ENCODE measurements at regions not wholly inside any gene's neighbourhood (a gene's known extent, or its start where the extent isn't known, plus 50 kb on each side); places are given as distances from the start of the nearest gene placed in this dataset.
A peak's percentile ranks its signal among the peaks of the same experiment; 100 is the strongest.

DNA sequence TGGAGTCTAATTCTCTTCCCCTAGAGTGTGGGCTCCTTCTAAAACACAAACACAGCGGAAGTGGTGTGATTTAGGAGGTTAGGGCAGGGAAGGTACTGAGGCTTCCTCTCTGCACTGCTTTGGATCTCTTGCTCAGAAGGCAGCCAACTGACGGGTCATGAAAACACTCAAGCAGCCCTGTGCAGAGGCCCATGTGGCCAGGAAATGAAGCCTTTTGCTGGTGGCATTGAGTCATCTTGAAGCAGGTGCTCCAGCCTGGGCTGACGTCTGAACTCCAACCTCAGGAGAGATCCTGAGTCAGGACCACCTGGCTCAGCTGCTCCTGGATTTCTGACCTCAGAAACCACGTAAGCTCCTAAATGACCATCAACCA lies 72.9 kb downstream of the MRM1 start:
- no peak overlapping the region for H3K4me3 ChIP-seq (ENCODE audit: low read depth, low read length)
- ChIA-PET POLR2A (no interaction called here), CTCF (interaction anchor here (0.6 kb wide), 1 partner anchor 16 kb away, joined by 3 read pairs; no protein-coding TSS in a partner anchor)
- no peak overlapping the region for H3K27ac ChIP-seq (ENCODE audit: extremely low read depth, low read depth, low read length)
- no peaks in the 10 kb centered on the region for H3K36me3 ChIP-seq (ENCODE audit: control insufficient read depth in 2 of 2, insufficient read depth in 1 of 2, low read length in 2 of 2)
- TF ChIP-seq REST (tag by site-specific recombination; IDR thresholded peaks at IDR 0.05) (no peak), ZNF174 (tag by site-specific recombination; IDR thresholded peaks at IDR 0.05) (no peak), ZNF549 (tag by site-specific recombination; IDR thresholded peaks at IDR 0.05) (no peak), KLF8 (tag by site-specific recombination; IDR thresholded peaks at IDR 0.05) (no peak), SCRT2 (tag by site-specific recombination; IDR thresholded peaks at IDR 0.05) (no peak), ZXDB (tag by site-specific recombination; IDR thresholded peaks at IDR 0.05) (no peak), ZNF544 (tag by site-specific recombination; IDR thresholded peaks at IDR 0.05) (no peak), ZNF48 (tag by site-specific recombination; IDR thresholded peaks at IDR 0.05) (no peak), ZNF654 (tag by site-specific recombination; IDR thresholded peaks at IDR 0.05; ENCODE audit: low read depth) (no peak), ZNF292 (tag by site-specific recombination; IDR thresholded peaks at IDR 0.05; ENCODE audit: borderline replicate concordance, low read depth) (no peak)
- TF ChIP-seq, protein P1, sequence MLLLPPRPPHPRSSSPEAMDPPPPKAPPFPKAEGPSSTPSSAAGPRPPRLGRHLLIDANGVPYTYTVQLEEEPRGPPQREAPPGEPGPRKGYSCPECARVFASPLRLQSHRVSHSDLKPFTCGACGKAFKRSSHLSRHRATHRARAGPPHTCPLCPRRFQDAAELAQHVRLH (tag by site-specific recombination; IDR thresholded peaks at IDR 0.05): no peak
- no peaks in the 10 kb centered on the region for H3K9me3 ChIP-seq (ENCODE audit: control insufficient read depth, insufficient read depth, low read depth, low read length)
- H3K4me1 ChIP-seq (ENCODE audit: control insufficient read depth, insufficient read depth, low read length): no peaks in the 10 kb centered on the region

DNA sequence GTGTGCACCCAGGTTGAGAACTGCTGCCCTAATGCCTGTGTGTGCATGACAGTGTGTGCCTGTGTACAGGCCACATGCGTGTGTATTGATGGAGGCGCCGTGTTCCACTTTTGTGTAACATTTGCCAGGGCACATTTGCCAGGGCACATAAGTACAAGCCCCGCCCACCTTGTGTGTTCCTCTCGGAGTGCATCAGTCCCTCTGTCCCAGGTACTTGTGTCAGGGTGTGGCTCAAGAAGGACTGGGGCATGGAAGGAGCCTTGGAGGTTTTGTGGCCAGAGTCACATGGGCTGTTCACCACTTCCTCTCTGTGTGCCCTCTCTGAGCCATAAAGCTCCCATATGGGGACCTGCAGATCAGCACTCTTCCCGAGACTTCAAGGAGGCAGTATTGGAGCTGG lies 73.9 kb downstream of the MRM1 start:
- ChIA-PET POLR2A (no interaction called here), CTCF (interaction anchor here (1.1 kb wide), 1 partner anchor 47 kb away, joined by 3 read pairs; no protein-coding TSS in a partner anchor)
- Histone ChIP-seq H3K4me1 (ENCODE audit: control insufficient read depth, insufficient read depth, low read length) (no peaks in the 10 kb centered on the region), H3K36me3 (ENCODE audit: control insufficient read depth in 2 of 2, insufficient read depth in 1 of 2, low read length in 2 of 2) (no peaks in the 10 kb centered on the region), H3K27ac (ENCODE audit: extremely low read depth, low read depth, low read length) (no peak overlapping the region), H3K4me3 (ENCODE audit: low read depth, low read length) (no peak overlapping the region), H3K9me3 (ENCODE audit: control insufficient read depth, insufficient read depth, low read depth, low read length) (no peaks in the 10 kb centered on the region)
- TF ChIP-seq ZSCAN4 (tag by site-specific recombination; IDR thresholded peaks at IDR 0.05): peak; percentile 51
- no peak for TF ChIP-seq ZNF549 (tag by site-specific recombination; IDR thresholded peaks at IDR 0.05)

DNA sequence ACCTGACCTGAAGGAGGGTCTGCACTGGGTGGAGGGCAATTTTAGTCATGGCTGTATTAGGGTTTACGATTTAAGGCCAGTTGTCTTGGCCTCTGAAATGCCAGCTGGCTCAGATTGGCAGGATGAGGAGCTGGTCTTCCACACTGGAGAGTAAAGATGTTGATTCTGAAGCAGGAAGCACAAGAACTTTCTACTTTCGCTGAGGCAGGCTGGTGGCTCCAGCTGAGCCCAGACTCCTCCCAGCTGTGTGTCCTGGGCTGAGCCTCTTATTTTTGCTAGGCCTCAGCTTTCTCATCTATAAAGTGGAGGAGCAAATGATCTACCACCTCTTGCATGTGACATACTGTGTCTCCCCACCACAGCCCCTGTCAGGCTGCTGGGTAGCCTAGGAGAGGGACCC lies 74.4 kb downstream of the MRM1 start:
- TF ChIP-seq ZNF202 (tag by site-specific recombination; IDR thresholded peaks at IDR 0.05; ENCODE audit: borderline replicate concordance) (no peak), ZNF76 (tag by site-specific recombination; IDR thresholded peaks at IDR 0.05; ENCODE audit: borderline replicate concordance, low read depth) (no peak), EGR2 (tag by site-specific recombination; IDR thresholded peaks at IDR 0.05; ENCODE audit: low read depth) (no peak), ZNF768 (tag by site-specific recombination; IDR thresholded peaks at IDR 0.05) (no peak), SP7 (tag by site-specific recombination; IDR thresholded peaks at IDR 0.05) (no peak), TCF7L2 (IDR thresholded peaks at IDR 0.05; ENCODE audit: borderline replicate concordance, low read depth, low read length) (no peak), ZNF677 (tag by site-specific recombination; IDR thresholded peaks at IDR 0.05) (no peak)
- TF ChIP-seq, protein P2, sequence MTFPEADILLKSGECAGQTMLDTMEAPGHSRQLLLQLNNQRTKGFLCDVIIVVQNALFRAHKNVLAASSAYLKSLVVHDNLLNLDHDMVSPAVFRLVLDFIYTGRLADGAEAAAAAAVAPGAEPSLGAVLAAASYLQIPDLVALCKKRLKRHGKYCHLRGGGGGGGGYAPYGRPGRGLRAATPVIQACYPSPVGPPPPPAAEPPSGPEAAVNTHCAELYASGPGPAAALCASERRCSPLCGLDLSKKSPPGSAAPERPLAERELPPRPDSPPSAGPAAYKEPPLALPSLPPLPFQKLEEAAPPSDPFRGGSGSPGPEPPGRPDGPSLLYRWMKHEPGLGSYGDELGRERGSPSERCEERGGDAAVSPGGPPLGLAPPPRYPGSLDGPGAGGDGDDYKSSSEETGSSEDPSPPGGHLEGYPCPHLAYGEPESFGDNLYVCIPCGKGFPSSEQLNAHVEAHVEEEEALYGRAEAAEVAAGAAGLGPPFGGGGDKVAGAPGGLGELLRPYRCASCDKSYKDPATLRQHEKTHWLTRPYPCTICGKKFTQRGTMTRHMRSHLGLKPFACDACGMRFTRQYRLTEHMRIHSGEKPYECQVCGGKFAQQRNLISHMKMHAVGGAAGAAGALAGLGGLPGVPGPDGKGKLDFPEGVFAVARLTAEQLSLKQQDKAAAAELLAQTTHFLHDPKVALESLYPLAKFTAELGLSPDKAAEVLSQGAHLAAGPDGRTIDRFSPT (tag by site-specific recombination; IDR thresholded peaks at IDR 0.05): no peak
- TF ChIP-seq, protein P1 (tag by site-specific recombination; IDR thresholded peaks at IDR 0.05): no peak
- Histone ChIP-seq H3K9me3 (ENCODE audit: control insufficient read depth, insufficient read depth, low read depth, low read length) (no peaks in the 10 kb centered on the region), H3K36me3 (ENCODE audit: control insufficient read depth in 2 of 2, insufficient read depth in 1 of 2, low read length in 2 of 2) (no peaks in the 10 kb centered on the region), H3K27ac (ENCODE audit: extremely low read depth, low read depth, low read length) (no peak overlapping the region), H3K4me3 (ENCODE audit: low read depth, low read length) (no peak overlapping the region), H3K4me1 (ENCODE audit: control insufficient read depth, insufficient read depth, low read length) (no peaks in the 10 kb centered on the region)
- ChIA-PET POLR2A (no interaction called here), CTCF (interaction anchor here (1.1 to 1.6 kb wide), 3 partner anchors 48 to 73 kb away, joined by 3 to 7 read pairs (median 3); no protein-coding TSS in a partner anchor)

Measured in HEK293 (cell line).